ENCODE measurements at regions not wholly inside any gene's neighbourhood (a gene's known extent, or its start where the extent isn't known, plus 50 kb on each side); places are given as distances from the start of the nearest gene placed in this dataset.

DNA sequence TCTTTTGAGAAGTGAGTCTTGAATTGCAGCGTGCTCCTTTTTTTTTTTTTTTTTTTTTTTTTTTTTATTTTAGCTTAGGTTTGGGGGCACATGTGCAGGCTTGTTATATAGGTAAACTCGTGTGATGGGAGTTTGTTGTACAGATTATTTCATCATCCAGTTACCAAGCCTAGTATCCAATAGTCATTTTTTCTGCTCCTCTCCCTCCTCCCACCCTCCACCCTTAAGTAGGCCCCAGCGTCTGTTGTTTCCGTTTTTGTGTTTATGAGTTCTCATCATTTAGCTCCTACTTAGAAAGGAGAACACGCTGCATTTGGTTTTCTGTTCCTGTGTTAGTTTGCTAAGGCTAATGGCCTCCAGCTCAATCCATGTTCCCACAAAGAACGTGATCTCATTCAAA, 81.3 kb upstream of the TSPAN5 start:
- no peak for TF ChIP-seq EZH2 (IDR thresholded peaks at IDR 0.05; ENCODE audit: borderline replicate concordance, low read depth, low read length, poor library complexity, severe bottlenecking)
- TF ChIP-seq, protein P1, sequence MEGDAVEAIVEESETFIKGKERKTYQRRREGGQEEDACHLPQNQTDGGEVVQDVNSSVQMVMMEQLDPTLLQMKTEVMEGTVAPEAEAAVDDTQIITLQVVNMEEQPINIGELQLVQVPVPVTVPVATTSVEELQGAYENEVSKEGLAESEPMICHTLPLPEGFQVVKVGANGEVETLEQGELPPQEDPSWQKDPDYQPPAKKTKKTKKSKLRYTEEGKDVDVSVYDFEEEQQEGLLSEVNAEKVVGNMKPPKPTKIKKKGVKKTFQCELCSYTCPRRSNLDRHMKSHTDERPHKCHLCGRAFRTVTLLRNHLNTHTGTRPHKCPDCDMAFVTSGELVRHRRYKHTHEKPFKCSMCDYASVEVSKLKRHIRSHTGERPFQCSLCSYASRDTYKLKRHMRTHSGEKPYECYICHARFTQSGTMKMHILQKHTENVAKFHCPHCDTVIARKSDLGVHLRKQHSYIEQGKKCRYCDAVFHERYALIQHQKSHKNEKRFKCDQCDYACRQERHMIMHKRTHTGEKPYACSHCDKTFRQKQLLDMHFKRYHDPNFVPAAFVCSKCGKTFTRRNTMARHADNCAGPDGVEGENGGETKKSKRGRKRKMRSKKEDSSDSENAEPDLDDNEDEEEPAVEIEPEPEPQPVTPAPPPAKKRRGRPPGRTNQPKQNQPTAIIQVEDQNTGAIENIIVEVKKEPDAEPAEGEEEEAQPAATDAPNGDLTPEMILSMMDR (conservative IDR thresholded peaks at IDR 0.05; ENCODE audit: low read depth, low read length) = no peak

Measured in A673 (cell line).